ENCODE measurements at regions not wholly inside any gene's neighbourhood (a gene's known extent, or its start where the extent isn't known, plus 50 kb on each side); places are given as distances from the start of the nearest gene placed in this dataset.

GRCh38 chr18:54743605-54743995, 84.7 kb upstream of the RAB27B start:
- H3K4me1 ChIP-seq, result peaks cover 0 to 5% (median 0%) of the 10 kb centered on the region in 6 donors
- no peaks in the 10 kb centered on the region for H3K9me3 ChIP-seq
- no peaks in the 10 kb centered on the region for H3K36me3 ChIP-seq
- no peaks in the 10 kb centered on the region for H3K27me3 ChIP-seq (replicated peaks in 1 of 7)
- no peak for TF ChIP-seq POLR2AphosphoS5 (IDR thresholded peaks at IDR 0.05)
- TF ChIP-seq POLR2A (IDR thresholded peaks at IDR 0.05), result no peak
- TF ChIP-seq, protein P1, sequence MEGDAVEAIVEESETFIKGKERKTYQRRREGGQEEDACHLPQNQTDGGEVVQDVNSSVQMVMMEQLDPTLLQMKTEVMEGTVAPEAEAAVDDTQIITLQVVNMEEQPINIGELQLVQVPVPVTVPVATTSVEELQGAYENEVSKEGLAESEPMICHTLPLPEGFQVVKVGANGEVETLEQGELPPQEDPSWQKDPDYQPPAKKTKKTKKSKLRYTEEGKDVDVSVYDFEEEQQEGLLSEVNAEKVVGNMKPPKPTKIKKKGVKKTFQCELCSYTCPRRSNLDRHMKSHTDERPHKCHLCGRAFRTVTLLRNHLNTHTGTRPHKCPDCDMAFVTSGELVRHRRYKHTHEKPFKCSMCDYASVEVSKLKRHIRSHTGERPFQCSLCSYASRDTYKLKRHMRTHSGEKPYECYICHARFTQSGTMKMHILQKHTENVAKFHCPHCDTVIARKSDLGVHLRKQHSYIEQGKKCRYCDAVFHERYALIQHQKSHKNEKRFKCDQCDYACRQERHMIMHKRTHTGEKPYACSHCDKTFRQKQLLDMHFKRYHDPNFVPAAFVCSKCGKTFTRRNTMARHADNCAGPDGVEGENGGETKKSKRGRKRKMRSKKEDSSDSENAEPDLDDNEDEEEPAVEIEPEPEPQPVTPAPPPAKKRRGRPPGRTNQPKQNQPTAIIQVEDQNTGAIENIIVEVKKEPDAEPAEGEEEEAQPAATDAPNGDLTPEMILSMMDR (IDR thresholded peaks at IDR 0.05 in 8 of 11, conservative IDR thresholded peaks at IDR 0.05 in 3 of 11), result no peak
- H3K27ac ChIP-seq, result no peak overlapping the region
- 86 to 92% (median 89%) methylated on average over 4 of the region's 4 CpGs for WGBS, 5 donors
- no peak overlapping the region for H3K4me3 ChIP-seq
- no peak for DNase-seq
- intact Hi-C loops (cut with DNase I; ENCODE audit: low total_unique reads), result no loop called here

GRCh38 chr18:54749291-54749690, 79.0 kb upstream of the RAB27B start:
- WGBS, 5 donors, result 90 to 96% (median 94%) methylated on average over 3 of the region's 3 CpGs
- no peak for DNase-seq
- H3K27me3 ChIP-seq (replicated peaks in 1 of 7), result peaks cover 0 to 3% (median 0%) of the 10 kb centered on the region in 7 donors
- H3K4me3 ChIP-seq, result no peak overlapping the region
- TF ChIP-seq POLR2AphosphoS5 (IDR thresholded peaks at IDR 0.05), result no peak
- TF ChIP-seq, protein P1 (IDR thresholded peaks at IDR 0.05 in 8 of 11, conservative IDR thresholded peaks at IDR 0.05 in 3 of 11), result no peak
- TF ChIP-seq POLR2A (IDR thresholded peaks at IDR 0.05), result no peak
- H3K36me3 ChIP-seq, result no peaks in the 10 kb centered on the region
- intact Hi-C loops (cut with DNase I; ENCODE audit: low total_unique reads), result no loop called here
- no peaks in the 10 kb centered on the region for H3K4me1 ChIP-seq
- no peaks in the 10 kb centered on the region for H3K9me3 ChIP-seq
- no peak overlapping the region for H3K27ac ChIP-seq

GRCh38 chr18:54750350-54750749, 77.9 kb upstream of the RAB27B start:
- H3K4me1 ChIP-seq, result no peaks in the 10 kb centered on the region
- no peak overlapping the region for H3K27ac ChIP-seq
- H3K36me3 ChIP-seq, result no peaks in the 10 kb centered on the region
- H3K9me3 ChIP-seq, result no peaks in the 10 kb centered on the region
- H3K4me3 ChIP-seq, result no peak overlapping the region
- WGBS, 5 donors, result 83 to 88% (median 85%) methylated on average over 2 of the region's 2 CpGs
- TF ChIP-seq, protein P1 (IDR thresholded peaks at IDR 0.05 in 8 of 11, conservative IDR thresholded peaks at IDR 0.05 in 3 of 11), result no peak
- no peak for TF ChIP-seq POLR2AphosphoS5 (IDR thresholded peaks at IDR 0.05)
- TF ChIP-seq POLR2A (IDR thresholded peaks at IDR 0.05), result no peak
- intact Hi-C loops (cut with DNase I; ENCODE audit: low total_unique reads), result no loop called here
- H3K27me3 ChIP-seq (replicated peaks in 1 of 7), result peaks cover 0 to 3% (median 0%) of the 10 kb centered on the region in 7 donors
- no peak for DNase-seq

DNA sequence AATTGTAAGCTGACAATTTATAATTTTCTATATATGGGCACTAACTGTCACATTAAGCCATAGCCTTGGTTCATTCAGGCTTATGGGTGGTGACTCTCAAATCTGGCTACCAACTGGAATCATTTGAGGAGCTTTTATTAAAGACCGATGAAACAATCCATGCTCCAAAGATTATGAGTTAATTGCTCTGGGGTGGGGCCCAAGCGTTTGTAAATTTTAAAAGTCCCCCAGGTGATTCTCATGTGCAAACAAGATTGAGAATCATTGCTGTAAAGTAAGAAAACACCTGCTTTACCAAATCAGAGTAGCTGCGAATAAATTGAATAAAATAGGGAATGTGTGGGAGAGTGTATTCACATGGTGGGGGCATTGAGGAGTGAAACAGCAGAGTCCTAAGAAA, 76.1 kb upstream of the RAB27B start:
- peaks cover 0 to 3% (median 0%) of the 10 kb centered on the region in 7 donors for H3K27me3 ChIP-seq (replicated peaks in 1 of 7)
- H3K4me1 ChIP-seq, result no peaks in the 10 kb centered on the region
- H3K36me3 ChIP-seq, result no peaks in the 10 kb centered on the region
- 89 to 94% (median 91%) methylated on average over 3 of the region's 3 CpGs for WGBS, 5 donors
- H3K27ac ChIP-seq, result no peak overlapping the region
- H3K4me3 ChIP-seq, result no peak overlapping the region
- no peak for TF ChIP-seq POLR2A (IDR thresholded peaks at IDR 0.05)
- TF ChIP-seq, protein P1 (IDR thresholded peaks at IDR 0.05 in 8 of 11, conservative IDR thresholded peaks at IDR 0.05 in 3 of 11), result no peak
- no peak for TF ChIP-seq POLR2AphosphoS5 (IDR thresholded peaks at IDR 0.05)
- DNase-seq, result no peak
- no peaks in the 10 kb centered on the region for H3K9me3 ChIP-seq
- intact Hi-C loops (cut with DNase I; ENCODE audit: low total_unique reads), result no loop called here
